Ovary (tissue), 3 donors: ENCODE measurements at regions not wholly inside any gene's neighbourhood (a gene's known extent, or its start where the extent isn't known, plus 50 kb on each side); places are given as distances from the start of the nearest gene placed in this dataset.

Source experiments
- EP300 ChIP-seq: sonication (generic); formaldehyde crosslinking; IDR thresholded peaks from one replicate; pipeline ENCODE4 v1.6.1; 2017; ENCODE audit warnings: antibody characterized with exemption
- POLR2A ChIP-seq: fragments of 450-650 bp; IDR thresholded peaks from one replicate; pipeline ENCODE4 v1.6.1; 2017; ENCODE audit warnings: antibody characterized with exemption, mild to moderate bottlenecking, moderate library complexity
- TF ChIP-seq, protein P1 (sequence below), 3 donors: fragments of 450-650 bp in 2 of 3; fragments of 200-600 bp in 1 of 3; IDR thresholded peaks; one replicate each; pipeline versions ENCODE4 v1.5.1 to v1.8.0; 2016 to 2022; ENCODE audit warnings: antibody characterized with exemption in 3 of 3, mild to moderate bottlenecking in 1 of 3
- donor health status: DM: no; HTN: no; CAD: no.

- TF ChIP-seq POLR2A = no peak
- TF ChIP-seq, protein P1, sequence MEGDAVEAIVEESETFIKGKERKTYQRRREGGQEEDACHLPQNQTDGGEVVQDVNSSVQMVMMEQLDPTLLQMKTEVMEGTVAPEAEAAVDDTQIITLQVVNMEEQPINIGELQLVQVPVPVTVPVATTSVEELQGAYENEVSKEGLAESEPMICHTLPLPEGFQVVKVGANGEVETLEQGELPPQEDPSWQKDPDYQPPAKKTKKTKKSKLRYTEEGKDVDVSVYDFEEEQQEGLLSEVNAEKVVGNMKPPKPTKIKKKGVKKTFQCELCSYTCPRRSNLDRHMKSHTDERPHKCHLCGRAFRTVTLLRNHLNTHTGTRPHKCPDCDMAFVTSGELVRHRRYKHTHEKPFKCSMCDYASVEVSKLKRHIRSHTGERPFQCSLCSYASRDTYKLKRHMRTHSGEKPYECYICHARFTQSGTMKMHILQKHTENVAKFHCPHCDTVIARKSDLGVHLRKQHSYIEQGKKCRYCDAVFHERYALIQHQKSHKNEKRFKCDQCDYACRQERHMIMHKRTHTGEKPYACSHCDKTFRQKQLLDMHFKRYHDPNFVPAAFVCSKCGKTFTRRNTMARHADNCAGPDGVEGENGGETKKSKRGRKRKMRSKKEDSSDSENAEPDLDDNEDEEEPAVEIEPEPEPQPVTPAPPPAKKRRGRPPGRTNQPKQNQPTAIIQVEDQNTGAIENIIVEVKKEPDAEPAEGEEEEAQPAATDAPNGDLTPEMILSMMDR (IDR thresholded peaks at IDR 0.05) = no peak
- TF ChIP-seq EP300 = no peak
These were observed 140.9 kb upstream of the GAS1 start for GRCh38 chr9:87088192-87088591.
